ENCODE measurements at regions not wholly inside any gene's neighbourhood (a gene's known extent, or its start where the extent isn't known, plus 50 kb on each side); places are given as distances from the start of the nearest gene placed in this dataset.

GRCh38 chr13:18991060-18991459 lies 190.6 kb downstream of the TUBA3C start:
- H3K79me1 ChIP-seq (ENCODE audit: low read depth in 1 of 2, low read length in 2 of 2), result no peaks in the 10 kb centered on the region
- H2BK15ac ChIP-seq (ENCODE audit: low read depth, low read length), result no peak overlapping the region
- no peak overlapping the region for H2BK120ac ChIP-seq (ENCODE audit: low read depth, low read length)
- intact Hi-C loops (cut with micrococcal nuclease), result no loop called here
- no peak overlapping the region for H4K8ac ChIP-seq (ENCODE audit: low read depth in 2 of 2, low read length in 2 of 2)
- in situ Hi-C loops (cut with MboI; ENCODE audit: low sequenced_read_pairs), result no loop called here
- no peak overlapping the region for H3K56ac ChIP-seq (ENCODE audit: extremely low read depth, insufficient read depth, low read length)
- no peak overlapping the region for H2BK20ac ChIP-seq (ENCODE audit: low read depth, low read length)
- dilution Hi-C loops (cut with HindIII; ENCODE audit: low sequenced_read_pairs, unreplicated experiment), result no loop called here
- no peak overlapping the region for H2AK5ac ChIP-seq (ENCODE audit: low read depth, low read length)
- H3K9me1 ChIP-seq (ENCODE audit: insufficient read depth, low read length), result no peaks in the 10 kb centered on the region
- no peak overlapping the region for H3K23ac ChIP-seq (ENCODE audit: low read depth, low read length)
- no peak overlapping the region for H3K4me2 ChIP-seq (ENCODE audit: low read depth, low read length)
- DNase-seq (no peak), ATAC-seq (ENCODE audit: low read depth) (no peak)
- POLR2A ChIA-PET (ENCODE audit: unreplicated experiment), result no interaction called here
- H3K27ac ChIP-seq (ENCODE audit: insufficient read depth, low read length), result no peak overlapping the region
- no peaks in the 10 kb centered on the region for H3K27me3 ChIP-seq (ENCODE audit: control insufficient read depth, insufficient read depth, low read length)
- no peak overlapping the region for H2AK9ac ChIP-seq (replicated peaks; ENCODE audit: low read depth, low read length, poor library complexity)
- H2BK5ac ChIP-seq (ENCODE audit: low read depth, low read length, poor library complexity, severe bottlenecking), result no peak overlapping the region
- no peak overlapping the region for H3K14ac ChIP-seq (replicated peaks; ENCODE audit: low read depth, low read length)
- H3K4me1 ChIP-seq (ENCODE audit: control insufficient read depth, insufficient read depth, low read length), result no peaks in the 10 kb centered on the region
- H4K5ac ChIP-seq (ENCODE audit: low read depth, low read length), result no peak overlapping the region
- no peak overlapping the region for H3K9ac ChIP-seq (ENCODE audit: low read depth, low read length)
- peaks cover 40% of the 10 kb centered on the region for H3K9me3 ChIP-seq (ENCODE audit: control insufficient read depth, insufficient read depth, low read length)
- no TSS peak for BruUV-seq (replicated peaks)
- TF ChIP-seq MXI1 (IDR thresholded peaks at IDR 0.05; ENCODE audit: borderline replicate concordance, low read depth, low read length) (no peak), FOS (IDR thresholded peaks at IDR 0.05; ENCODE audit: low read depth, low read length) (no peak), RCOR1 (IDR thresholded peaks at IDR 0.05; ENCODE audit: insufficient replicate concordance, low read length) (no peak), RFX5 (IDR thresholded peaks at IDR 0.05; ENCODE audit: low read depth, low read length) (no peak), USF2 (IDR thresholded peaks at IDR 0.05; ENCODE audit: low read depth, low read length) (no peak), SMC3 (IDR thresholded peaks at IDR 0.05; ENCODE audit: low read depth, low read length) (no peak), CHD1 (IDR thresholded peaks at IDR 0.05; ENCODE audit: low read depth, low read length) (no peak), POLR2A (IDR thresholded peaks at IDR 0.05; ENCODE audit: low read depth, low read length) (no peak), CEBPB (IDR thresholded peaks at IDR 0.05; ENCODE audit: low read depth, low read length) (no peak), BHLHE40 (IDR thresholded peaks at IDR 0.05; ENCODE audit: low read depth, low read length) (no peak), MAZ (IDR thresholded peaks at IDR 0.05; ENCODE audit: borderline replicate concordance, low read depth, low read length) (no peak), NFE2L2 (IDR thresholded peaks at IDR 0.05; ENCODE audit: low read depth, low read length) (no peak), MAFK (IDR thresholded peaks at IDR 0.05; ENCODE audit: low read depth, low read length) (no peak), ELK1 (IDR thresholded peaks at IDR 0.05; ENCODE audit: borderline replicate concordance, low read depth, low read length) (no peak), RAD21 (IDR thresholded peaks at IDR 0.05; ENCODE audit: low read length) (no peak)
- TF ChIP-seq, protein P1, sequence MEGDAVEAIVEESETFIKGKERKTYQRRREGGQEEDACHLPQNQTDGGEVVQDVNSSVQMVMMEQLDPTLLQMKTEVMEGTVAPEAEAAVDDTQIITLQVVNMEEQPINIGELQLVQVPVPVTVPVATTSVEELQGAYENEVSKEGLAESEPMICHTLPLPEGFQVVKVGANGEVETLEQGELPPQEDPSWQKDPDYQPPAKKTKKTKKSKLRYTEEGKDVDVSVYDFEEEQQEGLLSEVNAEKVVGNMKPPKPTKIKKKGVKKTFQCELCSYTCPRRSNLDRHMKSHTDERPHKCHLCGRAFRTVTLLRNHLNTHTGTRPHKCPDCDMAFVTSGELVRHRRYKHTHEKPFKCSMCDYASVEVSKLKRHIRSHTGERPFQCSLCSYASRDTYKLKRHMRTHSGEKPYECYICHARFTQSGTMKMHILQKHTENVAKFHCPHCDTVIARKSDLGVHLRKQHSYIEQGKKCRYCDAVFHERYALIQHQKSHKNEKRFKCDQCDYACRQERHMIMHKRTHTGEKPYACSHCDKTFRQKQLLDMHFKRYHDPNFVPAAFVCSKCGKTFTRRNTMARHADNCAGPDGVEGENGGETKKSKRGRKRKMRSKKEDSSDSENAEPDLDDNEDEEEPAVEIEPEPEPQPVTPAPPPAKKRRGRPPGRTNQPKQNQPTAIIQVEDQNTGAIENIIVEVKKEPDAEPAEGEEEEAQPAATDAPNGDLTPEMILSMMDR (conservative IDR thresholded peaks at IDR 0.05; ENCODE audit: low read depth, low read length), result no peak
- H3K18ac ChIP-seq (ENCODE audit: low read depth, low read length), result no peak overlapping the region
- CTCF ChIA-PET, result no interaction called here
- no peaks in the 10 kb centered on the region for H4K20me1 ChIP-seq (ENCODE audit: insufficient read depth, low read length)
- WGBS, 2 experiments (ENCODE audit: extremely low coverage in 2 of 2, insufficient read length in 1 of 2), result no CpG with 5 or more reads among the region's 2 CpGs
- H4K91ac ChIP-seq (ENCODE audit: insufficient read depth, low read depth, low read length), result no peak overlapping the region
- no peak overlapping the region for H2AFZ ChIP-seq (replicated peaks; ENCODE audit: low read length, poor library complexity)
- no peaks in the 10 kb centered on the region for H3K36me3 ChIP-seq (ENCODE audit: control insufficient read depth, insufficient read depth, low read length)
- no peak overlapping the region for H3K4me3 ChIP-seq (ENCODE audit: insufficient read depth, low read depth, low read length)
- no peak overlapping the region for H3K4ac ChIP-seq (ENCODE audit: low read depth, low read length)
